ENCODE measurements at regions not wholly inside any gene's neighbourhood (a gene's known extent, or its start where the extent isn't known, plus 50 kb on each side); places are given as distances from the start of the nearest gene placed in this dataset.

GRCh38 chr20:4534315-4534714 is 151.9 kb upstream of the PRNP start:
- intact Hi-C loops (cut with micrococcal nuclease): no loop called here
- Histone ChIP-seq H4K20me1 (replicated peaks; ENCODE audit: control insufficient read depth, extremely low read depth, insufficient read depth, low read length) (no peaks in the 10 kb centered on the region), H3K4me1 (ENCODE audit: control insufficient read depth, extremely low read depth, insufficient read depth, low read length) (no peaks in the 10 kb centered on the region), H3K9ac (replicated peaks; ENCODE audit: extremely low read depth, insufficient read depth, low read length) (no peak overlapping the region), H3K4me2 (ENCODE audit: insufficient read depth, low read length) (no peak overlapping the region), H3K9me1 (replicated peaks; ENCODE audit: control insufficient read depth, extremely low read depth, insufficient read depth, low read length) (no peaks in the 10 kb centered on the region), H3K36me3 (ENCODE audit: control insufficient read depth in 2 of 2, extremely low read depth in 1 of 2, insufficient read depth in 2 of 2, low read length in 2 of 2) (no peaks in the 10 kb centered on the region), H2AFZ (ENCODE audit: low read depth, low read length) (no peak overlapping the region), H3K27me3 (ENCODE audit: control insufficient read depth in 2 of 2, insufficient read depth in 2 of 2, low read length in 2 of 2) (peaks cover 1 to 27% of the 10 kb centered on the region in 2 experiments), H3K27ac (ENCODE audit: insufficient read depth, low read depth, low read length) (no peak overlapping the region), H3K9me3 (replicated peaks; ENCODE audit: control insufficient read depth, insufficient read depth, low read length) (no peaks in the 10 kb centered on the region), H3K79me2 (ENCODE audit: control insufficient read depth, insufficient read depth, low read length) (no peaks in the 10 kb centered on the region), H3K4me3 (replicated peaks in 1 of 3; ENCODE audit: insufficient read depth in 1 of 3, low read depth in 1 of 3, low read length in 3 of 3) (no peak overlapping the region)
- no TSS peak for BruUV-seq (replicated peaks)
- FAIRE-seq (no peak), DNase-seq (ENCODE audit: low read depth, low spot score) (no peak)
- TF ChIP-seq POLR2A (IDR thresholded peaks at IDR 0.05; ENCODE audit: low read depth, low read length): no peak
- no peak for TF ChIP-seq CTCF (IDR thresholded peaks at IDR 0.05; ENCODE audit: extremely low read depth in 1 of 2, insufficient read depth in 1 of 2, low read depth in 1 of 2, low read length in 2 of 2)
- ChIA-PET POLR2A (no interaction called here), CTCF (no interaction called here)
- dilution Hi-C loops (cut with MboI; ENCODE audit: extremely low pct_ligation_motif_present, low sequenced_read_pairs): no loop called here

DNA sequence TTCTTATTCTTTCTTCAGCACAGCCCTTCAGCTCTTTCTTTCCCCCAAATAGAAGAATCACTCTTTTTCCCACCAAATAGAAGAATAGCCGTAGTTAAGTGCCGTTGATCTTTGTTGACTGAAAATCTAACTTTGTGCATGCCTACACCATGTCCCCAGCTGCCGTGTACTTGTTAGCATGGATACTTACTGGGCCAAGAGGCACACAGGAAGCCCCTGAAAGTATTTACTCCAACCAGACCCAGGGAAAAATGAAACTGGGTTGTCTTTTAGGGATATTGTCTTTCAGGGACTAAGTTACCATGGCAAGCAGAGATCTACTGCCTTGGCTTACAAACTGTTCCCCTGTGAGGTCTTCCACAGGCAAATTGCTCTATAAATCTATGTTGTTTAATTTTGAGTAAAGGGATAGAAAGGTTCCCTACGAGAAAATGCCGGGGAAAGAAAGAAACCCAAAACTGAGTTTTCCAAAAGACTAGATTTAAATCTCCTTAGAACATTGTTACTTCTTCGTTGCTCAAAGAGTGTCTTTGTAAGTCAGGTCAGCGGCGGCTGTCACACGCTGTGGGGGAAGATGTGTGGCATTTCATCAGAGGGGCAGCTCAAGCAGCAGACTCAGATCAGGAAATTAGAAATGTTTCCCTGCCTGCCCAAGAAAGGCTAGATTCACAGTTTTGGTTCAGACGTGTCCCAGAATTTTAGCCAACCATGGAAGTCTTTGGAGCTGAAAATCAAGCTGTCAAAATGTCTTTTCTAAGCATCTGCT is 152.7 kb upstream of the PRNP start:
- Histone ChIP-seq H3K27ac (ENCODE audit: insufficient read depth, low read depth, low read length) (no peak overlapping the region), H3K4me2 (ENCODE audit: insufficient read depth, low read length) (no peak overlapping the region), H3K79me2 (ENCODE audit: control insufficient read depth, insufficient read depth, low read length) (no peaks in the 10 kb centered on the region), H3K27me3 (ENCODE audit: control insufficient read depth in 2 of 2, insufficient read depth in 2 of 2, low read length in 2 of 2) (peaks cover 1 to 27% of the 10 kb centered on the region in 2 experiments), H3K4me3 (replicated peaks in 1 of 3; ENCODE audit: insufficient read depth in 1 of 3, low read depth in 1 of 3, low read length in 3 of 3) (no peak overlapping the region), H4K20me1 (replicated peaks; ENCODE audit: control insufficient read depth, extremely low read depth, insufficient read depth, low read length) (no peaks in the 10 kb centered on the region), H3K9me1 (replicated peaks; ENCODE audit: control insufficient read depth, extremely low read depth, insufficient read depth, low read length) (no peaks in the 10 kb centered on the region), H3K9ac (replicated peaks; ENCODE audit: extremely low read depth, insufficient read depth, low read length) (no peak overlapping the region), H3K9me3 (replicated peaks; ENCODE audit: control insufficient read depth, insufficient read depth, low read length) (no peaks in the 10 kb centered on the region), H3K36me3 (ENCODE audit: control insufficient read depth in 2 of 2, extremely low read depth in 1 of 2, insufficient read depth in 2 of 2, low read length in 2 of 2) (no peaks in the 10 kb centered on the region), H2AFZ (ENCODE audit: low read depth, low read length) (no peak overlapping the region), H3K4me1 (ENCODE audit: control insufficient read depth, extremely low read depth, insufficient read depth, low read length) (no peaks in the 10 kb centered on the region)
- FAIRE-seq: no peak
- DNase-seq (ENCODE audit: low read depth, low spot score): no peak
- ChIA-PET POLR2A (no interaction called here), CTCF (no interaction called here)
- intact Hi-C loops (cut with micrococcal nuclease) (no loop called here), dilution Hi-C loops (cut with MboI; ENCODE audit: extremely low pct_ligation_motif_present, low sequenced_read_pairs) (no loop called here)
- no TSS peak for BruUV-seq (replicated peaks)
- TF ChIP-seq, protein P1, sequence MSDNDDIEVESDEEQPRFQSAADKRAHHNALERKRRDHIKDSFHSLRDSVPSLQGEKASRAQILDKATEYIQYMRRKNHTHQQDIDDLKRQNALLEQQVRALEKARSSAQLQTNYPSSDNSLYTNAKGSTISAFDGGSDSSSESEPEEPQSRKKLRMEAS (IDR thresholded peaks at IDR 0.05; ENCODE audit: insufficient read depth, insufficient read length): no peak
- TF ChIP-seq FOS (IDR thresholded peaks at IDR 0.05; ENCODE audit: borderline replicate concordance, insufficient read depth, low read length) (no peak), EZH2 (IDR thresholded peaks at IDR 0.05; ENCODE audit: borderline replicate concordance, low read depth, low read length, severe bottlenecking) (no peak), MYC (IDR thresholded peaks at IDR 0.05; ENCODE audit: low read depth, low read length) (no peak), POLR2AphosphoS5 (IDR thresholded peaks at IDR 0.05; ENCODE audit: insufficient read depth, low read depth, low read length) (no peak), JUN (IDR thresholded peaks at IDR 0.05; ENCODE audit: borderline replicate concordance, insufficient read depth, insufficient read length, low read depth) (no peak), POLR2A (IDR thresholded peaks at IDR 0.05; ENCODE audit: low read depth, low read length) (no peak), GATA2 (IDR thresholded peaks at IDR 0.05; ENCODE audit: insufficient read depth, insufficient read length, low read depth, low read length) (no peak), CTCF (IDR thresholded peaks at IDR 0.05; ENCODE audit: extremely low read depth in 1 of 2, insufficient read depth in 1 of 2, low read depth in 1 of 2, low read length in 2 of 2) (no peak)
